ENCODE measurements at regions not wholly inside any gene's neighbourhood (a gene's known extent, or its start where the extent isn't known, plus 50 kb on each side); places are given as distances from the start of the nearest gene placed in this dataset.
A peak's percentile ranks its signal among the peaks of the same experiment; 100 is the strongest.

DNA sequence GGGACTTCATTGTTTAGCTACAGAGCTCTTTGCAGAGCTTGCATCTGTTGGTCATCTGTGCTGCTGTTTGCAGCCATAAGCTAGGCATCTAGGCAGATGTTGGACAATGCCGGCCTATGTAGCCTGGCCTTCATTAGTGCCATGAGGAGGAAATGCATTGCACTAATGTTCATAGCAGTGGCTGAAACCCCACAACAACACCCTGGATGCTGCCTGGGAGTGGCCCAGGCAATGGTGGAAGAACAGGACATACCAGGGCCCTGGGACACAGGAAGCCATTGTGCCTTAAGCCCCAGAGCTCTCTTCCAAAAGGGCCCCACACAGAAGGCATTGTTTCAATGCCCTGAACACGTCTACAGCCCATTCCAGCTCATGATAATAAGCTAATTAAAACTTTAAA lies 131.5 kb upstream of the LYZL1 start:
- Histone ChIP-seq H3K27ac (peak overlapping the region in 1 of 4 donors; percentile 8), H3K27me3 (no peaks in the 10 kb centered on the region), H3K9me3 (no peaks in the 10 kb centered on the region), H3K36me3 (no peaks in the 10 kb centered on the region), H3K4me1 (no peaks in the 10 kb centered on the region), H3K4me3 (no peak overlapping the region)
- DNase-seq (ENCODE audit: low spot score in 2 of 2): no peak
- TF ChIP-seq EP300 (IDR thresholded peaks at IDR 0.05) (no peak), POLR2A (IDR thresholded peaks at IDR 0.05) (no peak)
- TF ChIP-seq, protein P1, sequence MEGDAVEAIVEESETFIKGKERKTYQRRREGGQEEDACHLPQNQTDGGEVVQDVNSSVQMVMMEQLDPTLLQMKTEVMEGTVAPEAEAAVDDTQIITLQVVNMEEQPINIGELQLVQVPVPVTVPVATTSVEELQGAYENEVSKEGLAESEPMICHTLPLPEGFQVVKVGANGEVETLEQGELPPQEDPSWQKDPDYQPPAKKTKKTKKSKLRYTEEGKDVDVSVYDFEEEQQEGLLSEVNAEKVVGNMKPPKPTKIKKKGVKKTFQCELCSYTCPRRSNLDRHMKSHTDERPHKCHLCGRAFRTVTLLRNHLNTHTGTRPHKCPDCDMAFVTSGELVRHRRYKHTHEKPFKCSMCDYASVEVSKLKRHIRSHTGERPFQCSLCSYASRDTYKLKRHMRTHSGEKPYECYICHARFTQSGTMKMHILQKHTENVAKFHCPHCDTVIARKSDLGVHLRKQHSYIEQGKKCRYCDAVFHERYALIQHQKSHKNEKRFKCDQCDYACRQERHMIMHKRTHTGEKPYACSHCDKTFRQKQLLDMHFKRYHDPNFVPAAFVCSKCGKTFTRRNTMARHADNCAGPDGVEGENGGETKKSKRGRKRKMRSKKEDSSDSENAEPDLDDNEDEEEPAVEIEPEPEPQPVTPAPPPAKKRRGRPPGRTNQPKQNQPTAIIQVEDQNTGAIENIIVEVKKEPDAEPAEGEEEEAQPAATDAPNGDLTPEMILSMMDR (IDR thresholded peaks at IDR 0.05): no peak
- 40 to 45% methylated on average over 2 of the region's 2 CpGs for WGBS, 2 donors

DNA sequence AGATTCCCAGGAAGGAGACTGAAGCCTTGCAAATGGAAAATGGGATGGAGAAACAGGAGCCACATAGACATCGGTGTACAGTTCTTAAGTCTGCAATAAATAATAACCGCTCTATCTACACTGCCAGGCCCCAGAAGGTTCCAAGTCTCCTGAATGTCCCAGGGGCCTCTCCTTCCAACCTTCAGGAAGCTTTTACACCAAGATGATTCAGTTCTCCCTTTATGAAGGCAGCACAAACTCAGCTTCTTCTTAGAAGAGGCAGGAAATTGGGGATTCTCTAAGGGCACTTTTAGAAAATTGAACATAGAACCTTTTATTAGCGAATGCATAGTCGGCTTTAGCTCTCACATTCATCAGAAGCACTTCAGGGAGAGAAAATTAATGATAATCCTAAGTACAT lies 130.8 kb upstream of the LYZL1 start:
- Histone ChIP-seq H3K9me3 (no peaks in the 10 kb centered on the region), H3K27me3 (no peaks in the 10 kb centered on the region), H3K36me3 (no peaks in the 10 kb centered on the region), H3K27ac (peak overlapping the region in 1 of 4 donors; percentile 10), H3K4me3 (no peak overlapping the region), H3K4me1 (no peaks in the 10 kb centered on the region)
- TF ChIP-seq, protein P1 (IDR thresholded peaks at IDR 0.05): no peak
- TF ChIP-seq POLR2A (IDR thresholded peaks at IDR 0.05) (no peak), EP300 (IDR thresholded peaks at IDR 0.05) (no peak)
- 75% methylated on average over 4 of the region's 4 CpGs for WGBS, 2 donors
- DNase-seq (ENCODE audit: low spot score in 2 of 2): no peak

DNA sequence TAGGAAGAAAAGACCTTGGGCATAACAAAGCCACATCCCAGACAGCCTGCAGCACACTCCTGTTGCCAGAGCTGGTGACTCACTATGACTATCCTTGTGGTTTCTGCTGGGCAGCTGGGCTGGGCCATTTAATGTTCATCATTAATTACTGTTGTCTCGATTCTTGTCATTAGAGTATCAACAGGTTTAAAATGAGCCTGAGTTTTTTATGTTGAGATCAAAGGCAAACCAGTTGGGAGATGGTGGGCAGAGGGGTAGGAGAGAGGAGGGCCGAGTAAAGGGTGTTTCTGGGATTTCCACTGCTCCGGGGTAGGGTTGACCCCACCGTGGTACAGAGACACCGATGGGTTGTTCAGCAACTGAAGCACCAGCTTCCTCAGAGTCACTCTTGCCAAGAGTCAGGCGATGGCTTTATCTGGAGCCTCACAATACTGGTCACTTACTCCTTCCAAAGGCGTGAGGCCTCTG lies 128.7 kb upstream of the LYZL1 start:
- Histone ChIP-seq H3K36me3 (no peaks in the 10 kb centered on the region), H3K27me3 (no peaks in the 10 kb centered on the region), H3K27ac (no peak overlapping the region), H3K9me3 (peaks cover 0 to 10% (median 1%) of the 10 kb centered on the region in 4 donors), H3K4me1 (no peaks in the 10 kb centered on the region), H3K4me3 (no peak overlapping the region)
- TF ChIP-seq, protein P1 (IDR thresholded peaks at IDR 0.05): no peak
- TF ChIP-seq POLR2A (IDR thresholded peaks at IDR 0.05): no peak
- TF ChIP-seq EP300 (IDR thresholded peaks at IDR 0.05): no peak
- DNase-seq (ENCODE audit: low spot score in 2 of 2): no peak
- WGBS, 2 donors: 90 to 96% methylated on average over 7 of the region's 7 CpGs

DNA sequence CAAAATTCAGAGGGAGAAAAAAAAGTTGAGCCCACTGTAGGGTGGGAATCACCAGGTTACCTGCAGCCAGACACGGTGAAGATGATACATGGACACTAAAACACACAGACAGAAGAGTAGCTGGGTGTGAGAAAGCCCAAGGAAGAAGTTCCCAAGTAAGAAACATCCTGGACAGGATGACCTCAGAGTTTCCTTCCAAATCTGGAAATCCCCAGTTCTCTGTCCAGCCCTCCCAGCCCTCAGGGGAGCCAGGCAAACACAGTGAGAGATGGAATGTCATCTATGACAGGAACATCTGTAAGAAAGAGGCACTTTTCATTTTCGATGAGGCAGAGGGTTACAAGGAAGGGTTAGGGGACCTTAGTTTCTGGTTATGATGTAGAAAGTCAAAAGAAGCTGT lies 125.1 kb upstream of the LYZL1 start:
- Histone ChIP-seq H3K36me3 (no peaks in the 10 kb centered on the region), H3K4me3 (no peak overlapping the region), H3K9me3 (peaks cover 0 to 36% (median 4%) of the 10 kb centered on the region in 4 donors), H3K4me1 (no peaks in the 10 kb centered on the region), H3K27ac (no peak overlapping the region), H3K27me3 (no peaks in the 10 kb centered on the region)
- TF ChIP-seq, protein P1 (IDR thresholded peaks at IDR 0.05): no peak
- TF ChIP-seq POLR2A (IDR thresholded peaks at IDR 0.05): no peak
- no peak for TF ChIP-seq EP300 (IDR thresholded peaks at IDR 0.05)
- no peak for DNase-seq (ENCODE audit: low spot score in 2 of 2)
- 58 to 65% methylated on average over 2 of the region's 2 CpGs for WGBS, 2 donors

DNA sequence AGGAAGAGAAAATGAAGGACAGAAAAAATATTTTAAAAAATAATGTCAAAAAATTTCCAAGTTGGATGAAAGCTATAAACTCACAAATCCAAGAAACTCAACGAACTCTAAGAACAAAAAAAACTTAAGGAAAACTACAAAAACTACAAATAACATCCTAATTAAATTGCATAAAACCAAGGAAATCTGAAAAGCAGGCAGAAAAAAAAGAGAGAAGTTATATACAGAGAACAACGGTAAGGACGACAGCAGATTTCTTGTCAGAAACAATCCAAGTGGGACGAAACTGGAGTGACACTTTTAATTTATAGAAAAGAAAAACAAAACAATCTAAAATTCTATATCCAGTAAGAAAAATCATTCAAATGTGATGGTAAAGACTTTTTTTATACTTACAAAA lies 122.2 kb upstream of the LYZL1 start:
- DNase-seq (ENCODE audit: low spot score in 2 of 2): no peak
- Histone ChIP-seq H3K4me1 (no peaks in the 10 kb centered on the region), H3K27ac (no peak overlapping the region), H3K36me3 (no peaks in the 10 kb centered on the region), H3K4me3 (no peak overlapping the region), H3K27me3 (no peaks in the 10 kb centered on the region), H3K9me3 (peaks cover 0 to 50% (median 6%) of the 10 kb centered on the region in 4 donors)
- no peak for TF ChIP-seq EP300 (IDR thresholded peaks at IDR 0.05)
- TF ChIP-seq, protein P1 (IDR thresholded peaks at IDR 0.05): no peak
- no peak for TF ChIP-seq POLR2A (IDR thresholded peaks at IDR 0.05)
- WGBS, 2 donors: 91 to 92% methylated on average over 4 of the region's 4 CpGs

Measured in tibial nerve (tissue), 4 donors.